HG02852 (cell line): ENCODE measurements at regions not wholly inside any gene's neighbourhood (a gene's known extent, or its start where the extent isn't known, plus 50 kb on each side); places are given as distances from the start of the nearest gene placed in this dataset.

Experiments used
- ATAC-seq: cut with Tn5 transposase; IDR thresholded peaks from one replicate; pipeline ENCODE4 v1.9.1; 2021; ENCODE audit warnings: mild to moderate bottlenecking, moderate library complexity; ENCODE audit not compliant: unreplicated experiment

GRCh38 chr20:11267762-11268335 lies 594.0 kb upstream of the JAG1 start:
- peak; percentile 11 for ATAC-seq

GRCh38 chr20:11270566-11270965 lies 596.8 kb upstream of the JAG1 start:
- no peak for ATAC-seq

GRCh38 chr20:11271319-11271718 lies 597.5 kb upstream of the JAG1 start:
- no peak for ATAC-seq

GRCh38 chr20:11271920-11272594 lies 598.3 kb upstream of the JAG1 start:
- no peak for ATAC-seq

GRCh38 chr20:11274141-11274594 lies 600.4 kb upstream of the JAG1 start:
- ATAC-seq: peak; percentile 69

GRCh38 chr20:11275740-11276139 lies 601.9 kb upstream of the JAG1 start:
- no peak for ATAC-seq

GRCh38 chr20:11277170-11277569 lies 603.4 kb upstream of the JAG1 start:
- ATAC-seq: no peak

GRCh38 chr20:11277858-11278257 lies 604.1 kb upstream of the JAG1 start:
- no peak for ATAC-seq

- no peak for ATAC-seq
Measured at GRCh38 chr20:11278461-11278860, 604.7 kb upstream of the JAG1 start.

GRCh38 chr20:11281240-11281639 lies 607.4 kb upstream of the JAG1 start:
- no peak for ATAC-seq

GRCh38 chr20:11281768-11282167 lies 608.0 kb upstream of the JAG1 start:
- ATAC-seq: no peak

- no peak for ATAC-seq
Measured at GRCh38 chr20:11287126-11287525, 613.3 kb upstream of the JAG1 start.

GRCh38 chr20:11296221-11296620 lies 621.5 kb upstream of the BTBD3 start:
- ATAC-seq: no peak

GRCh38 chr20:11296951-11297350 lies 620.7 kb upstream of the BTBD3 start:
- ATAC-seq: no peak

- no peak for ATAC-seq
Measured at GRCh38 chr20:11301699-11302098, 616.0 kb upstream of the BTBD3 start.

GRCh38 chr20:11302436-11302835 lies 615.3 kb upstream of the BTBD3 start:
- ATAC-seq: no peak

GRCh38 chr20:11304795-11305194 lies 612.9 kb upstream of the BTBD3 start:
- no peak for ATAC-seq

GRCh38 chr20:11305406-11305805 lies 612.3 kb upstream of the BTBD3 start:
- ATAC-seq: no peak

GRCh38 chr20:11311659-11312224 lies 606.0 kb upstream of the BTBD3 start:
- no peak for ATAC-seq

- no peak for ATAC-seq
Measured at GRCh38 chr20:11315525-11315924, 602.2 kb upstream of the BTBD3 start.

GRCh38 chr20:11316244-11316643 lies 601.4 kb upstream of the BTBD3 start:
- ATAC-seq: no peak

- no peak for ATAC-seq
Measured at GRCh38 chr20:11320033-11320432, 597.7 kb upstream of the BTBD3 start.
